Endodermal cell (in vitro differentiated cells): ENCODE measurements at regions not wholly inside any gene's neighbourhood (a gene's known extent, or its start where the extent isn't known, plus 50 kb on each side); places are given as distances from the start of the nearest gene placed in this dataset.

ENCODE experiments used
- DNase-seq: peaks from one replicate; pipeline ENCODE4 v3.0.0-alpha.2; 2017
- H3K27ac ChIP-seq: 2 replicates; pipeline ENCODE4 v1.5.1; 2013; ENCODE audit warnings: mild to moderate bottlenecking, low read depth, low read length, moderate library complexity
- H3K27me3 ChIP-seq: 2 replicates; pipeline ENCODE4 v1.6.1; 2013; ENCODE audit warnings: mild to moderate bottlenecking, low read length, moderate library complexity; ENCODE audit not compliant: insufficient read depth, control insufficient read depth, poor library complexity, severe bottlenecking
- H3K36me3 ChIP-seq: 2 replicates; pipeline ENCODE4 v1.7.0; 2013; ENCODE audit warnings: mild to moderate bottlenecking, low read length, moderate library complexity; ENCODE audit not compliant: control insufficient read depth, insufficient read depth
- H3K4me1 ChIP-seq: one replicate; pipeline ENCODE4 v1.7.0; 2013; ENCODE audit warnings: low read length; ENCODE audit not compliant: control insufficient read depth, insufficient read depth
- H3K4me3 ChIP-seq: 2 replicates; pipeline ENCODE4 v1.5.1; 2013; ENCODE audit warnings: mild to moderate bottlenecking, low read length, moderate library complexity
- H3K9ac ChIP-seq: 2 replicates; pipeline ENCODE4 v1.6.1; 2013; ENCODE audit warnings: mild to moderate bottlenecking, low read length, moderate library complexity; ENCODE audit not compliant: poor library complexity, severe bottlenecking; ENCODE audit errors: extremely low read depth
- H3K9me3 ChIP-seq: 2 replicates; pipeline ENCODE4 v1.6.1; 2013; ENCODE audit warnings: mild to moderate bottlenecking, low read length, moderate library complexity; ENCODE audit not compliant: control insufficient read depth
- H3K27ac Mint-ChIP-seq: 2 replicates; pipeline ENCODE4 v1.8.0; 2020; ENCODE audit warnings: mixed read lengths
- H3K27me3 Mint-ChIP-seq: 2 replicates; pipeline ENCODE4 v1.8.0; 2021; ENCODE audit warnings: mild to moderate bottlenecking, mixed read lengths; ENCODE audit not compliant: insufficient read depth
- H3K36me3 Mint-ChIP-seq: 2 replicates; pipeline ENCODE4 v1.8.0; 2020; ENCODE audit warnings: low read depth, mixed read lengths
- H3K4me1 Mint-ChIP-seq: 2 replicates; pipeline ENCODE4 v1.8.0; 2020; ENCODE audit warnings: mixed read lengths
- H3K4me3 Mint-ChIP-seq: 2 replicates; pipeline ENCODE4 v1.8.0; 2020; ENCODE audit warnings: mild to moderate bottlenecking, moderate library complexity, mixed read lengths
- H3K9me3 Mint-ChIP-seq: 2 replicates; pipeline ENCODE4 v1.8.0; 2020; ENCODE audit warnings: mild to moderate bottlenecking, mixed read lengths
- CTCF ChIP-seq: fragments of 200-600 bp; sonication (generic); conservative IDR thresholded peaks from 2 replicates; pipeline ENCODE4 v1.5.0; 2021; ENCODE audit warnings: antibody characterized with exemption, mild to moderate bottlenecking
- WGBS, 2 experiments: methylation state at CpG; one replicate each; pipeline versions ENCODE4 v1.1.5 to v1.1.7; 2013; ENCODE audit warnings: missing lambda C conversion rate in 2 of 2, mixed read lengths in 1 of 2; ENCODE audit not compliant: insufficient coverage in 1 of 2, insufficient read length in 1 of 2; 5-methylcytosine and 5-hydroxymethylcytosine counted together

GRCh38 chr10:128664729-128665128 is 538.5 kb upstream of the MKI67 start:
- Mint-ChIP-seq H3K4me3 (no peak overlapping the region), H3K36me3 (no peaks in the 10 kb centered on the region), H3K9me3 (peaks cover 9% of the 10 kb centered on the region), H3K27me3 (no peaks in the 10 kb centered on the region), H3K4me1 (no peaks in the 10 kb centered on the region), H3K27ac (no peak overlapping the region)
- WGBS, 2 experiments: 77% methylated on average over 3 of the region's 3 CpGs; no CpG with 5 or more reads in 1 of the 2 experiments
- Histone ChIP-seq H3K4me1 (no peaks in the 10 kb centered on the region), H3K9me3 (no peaks in the 10 kb centered on the region), H3K27me3 (no peaks in the 10 kb centered on the region), H3K36me3 (no peaks in the 10 kb centered on the region), H3K9ac (no peak overlapping the region), H3K4me3 (no peak overlapping the region), H3K27ac (no peak overlapping the region)
- no peak for DNase-seq
- TF ChIP-seq CTCF: no peak

- no peaks in the 10 kb centered on the region for H3K4me1 ChIP-seq
- DNase-seq: peak; percentile 24
- no peak overlapping the region for H3K27ac ChIP-seq
- H3K4me3 Mint-ChIP-seq: no peak overlapping the region
- H3K4me3 ChIP-seq: no peak overlapping the region
- H3K36me3 ChIP-seq: no peaks in the 10 kb centered on the region
- peaks cover 3% of the 10 kb centered on the region for H3K27me3 Mint-ChIP-seq
- no peaks in the 10 kb centered on the region for H3K36me3 Mint-ChIP-seq
- H3K9ac ChIP-seq: no peak overlapping the region
- WGBS, 2 experiments: 85 to 91% methylated on average over 5 to 6 of the region's 6 CpGs
- H3K9me3 Mint-ChIP-seq: no peaks in the 10 kb centered on the region
- no peaks in the 10 kb centered on the region for H3K4me1 Mint-ChIP-seq
- TF ChIP-seq CTCF: no peak
- H3K27me3 ChIP-seq: no peaks in the 10 kb centered on the region
- H3K9me3 ChIP-seq: no peaks in the 10 kb centered on the region
- H3K27ac Mint-ChIP-seq: no peak overlapping the region
These were observed 549.2 kb upstream of the MKI67 start for GRCh38 chr10:128675405-128675804.

GRCh38 chr10:128680116-128680515 is 553.9 kb upstream of the MKI67 start:
- H3K27me3 ChIP-seq: no peaks in the 10 kb centered on the region
- Mint-ChIP-seq H3K9me3 (no peaks in the 10 kb centered on the region), H3K27ac (no peak overlapping the region), H3K4me3 (no peak overlapping the region), H3K4me1 (no peaks in the 10 kb centered on the region), H3K36me3 (no peaks in the 10 kb centered on the region), H3K27me3 (peaks cover 3% of the 10 kb centered on the region)
- no peak for DNase-seq
- H3K9me3 ChIP-seq: no peaks in the 10 kb centered on the region
- H3K4me3 ChIP-seq: no peak overlapping the region
- H3K9ac ChIP-seq: no peak overlapping the region
- no peak for TF ChIP-seq CTCF
- H3K4me1 ChIP-seq: no peaks in the 10 kb centered on the region
- no peak overlapping the region for H3K27ac ChIP-seq
- no peaks in the 10 kb centered on the region for H3K36me3 ChIP-seq
- 84 to 86% methylated on average over 8 of the region's 8 CpGs for WGBS, 2 experiments
